ENCODE measurements at regions not wholly inside any gene's neighbourhood (a gene's known extent, or its start where the extent isn't known, plus 50 kb on each side); places are given as distances from the start of the nearest gene placed in this dataset.

DNA sequence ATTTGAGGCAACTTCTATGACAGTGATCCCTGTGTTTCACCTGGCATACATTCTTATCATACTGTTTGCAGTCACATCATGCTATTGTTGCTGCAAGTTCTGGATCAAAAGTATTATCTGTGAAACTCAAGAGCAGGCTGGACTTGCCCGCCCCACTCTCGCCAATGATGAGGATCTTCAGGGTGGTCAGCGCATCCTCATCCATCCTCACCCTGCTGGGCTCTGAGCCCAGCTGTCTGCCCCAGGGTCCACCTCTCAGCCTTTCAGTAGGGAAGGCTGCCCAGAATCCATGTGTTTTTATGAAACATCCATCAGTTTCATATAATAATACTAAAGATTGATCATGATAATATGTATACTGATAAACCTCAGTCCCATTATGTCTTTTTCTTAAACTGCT, 55.4 kb upstream of the KIF5B start:
- Mint-ChIP-seq H3K4me1 (ENCODE audit: low read depth) (no peaks in the 10 kb centered on the region), H3K36me3 (ENCODE audit: insufficient read depth) (no peaks in the 10 kb centered on the region), H3K9me3 (no peaks in the 10 kb centered on the region), H3K27me3 (ENCODE audit: low read depth) (peaks cover 7% of the 10 kb centered on the region), H3K4me3 (no peak overlapping the region)
- no peak for DNase-seq
- no peak for ATAC-seq

DNA sequence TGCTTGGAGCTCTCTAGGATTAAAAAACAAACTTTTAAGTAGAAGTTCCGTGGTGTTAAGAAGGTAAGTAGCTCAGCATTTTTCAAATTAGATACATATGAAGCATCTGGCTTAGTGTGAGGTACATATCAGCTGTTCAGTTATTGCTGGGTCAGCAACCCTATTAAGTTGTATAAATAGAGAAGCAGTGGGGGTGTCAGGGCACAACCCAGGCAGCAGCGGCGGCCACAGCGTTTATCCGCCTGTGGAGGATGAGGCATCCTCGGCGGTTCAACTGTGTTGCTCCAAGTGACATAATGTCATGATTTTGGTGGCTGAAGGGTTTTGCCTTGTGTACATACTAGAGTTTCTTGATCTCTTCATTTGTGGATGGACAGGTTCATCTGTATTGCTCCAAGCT, 54.6 kb upstream of the KIF5B start:
- Mint-ChIP-seq H3K4me1 (ENCODE audit: low read depth) (no peaks in the 10 kb centered on the region), H3K4me3 (no peak overlapping the region), H3K9me3 (no peaks in the 10 kb centered on the region), H3K27me3 (ENCODE audit: low read depth) (peaks cover 2% of the 10 kb centered on the region), H3K36me3 (ENCODE audit: insufficient read depth) (no peaks in the 10 kb centered on the region)
- ATAC-seq = no peak
- no peak for DNase-seq

DNA sequence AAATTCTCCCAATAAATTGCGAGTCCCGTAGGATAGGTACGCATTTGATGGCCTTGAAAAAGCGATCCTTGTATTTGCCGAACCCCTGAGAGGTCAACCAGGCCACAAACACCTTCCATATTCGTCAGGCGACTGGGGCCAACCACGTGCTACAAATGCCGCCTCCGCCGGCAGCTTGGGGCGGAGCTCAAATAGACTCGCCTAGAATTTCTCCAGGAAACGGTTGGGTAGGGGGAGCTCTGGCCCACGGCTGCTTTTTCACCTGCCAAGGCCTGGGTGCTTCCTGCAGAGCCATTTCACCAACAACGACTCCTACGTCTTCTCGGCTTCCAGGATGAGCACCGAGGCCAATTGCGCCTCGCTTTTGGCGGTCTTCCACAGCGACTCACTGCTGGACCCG, 53.4 kb upstream of the KIF5B start:
- H3K27me3 Mint-ChIP-seq (ENCODE audit: low read depth) = peaks cover under 1% of the 10 kb centered on the region
- H3K36me3 Mint-ChIP-seq (ENCODE audit: insufficient read depth) = no peaks in the 10 kb centered on the region
- H3K9me3 Mint-ChIP-seq = no peaks in the 10 kb centered on the region
- H3K4me1 Mint-ChIP-seq (ENCODE audit: low read depth) = no peaks in the 10 kb centered on the region
- ATAC-seq = no peak
- no peak for DNase-seq
- H3K4me3 Mint-ChIP-seq = no peak overlapping the region
